GM18870 (cell line): ENCODE measurements at regions not wholly inside any gene's neighbourhood (a gene's known extent, or its start where the extent isn't known, plus 50 kb on each side); places are given as distances from the start of the nearest gene placed in this dataset.
A peak's percentile ranks its signal among the peaks of the same experiment; 100 is the strongest.

ENCODE experiments used
- ATAC-seq: cut with Tn5 transposase; IDR thresholded peaks from one replicate; pipeline ENCODE4 v1.9.1; 2021; ENCODE audit warnings: moderate library complexity; ENCODE audit not compliant: unreplicated experiment

GRCh38 chr2:207473049-207473930, 56.5 kb upstream of the CREB1 start:
- peak; percentile 35 for ATAC-seq

GRCh38 chr2:207473931-207474235, 55.9 kb upstream of the CREB1 start:
- ATAC-seq, result no peak

GRCh38 chr2:207474863-207475485, 54.8 kb upstream of the CREB1 start:
- ATAC-seq, result no peak

GRCh38 chr2:207475546-207475945, 54.2 kb upstream of the CREB1 start:
- ATAC-seq, result no peak

- no peak for ATAC-seq
Observed at GRCh38 chr2:207477896-207478295, 51.9 kb upstream of the CREB1 start.

- ATAC-seq, result no peak
Observed at GRCh38 chr2:207478572-207478971, 51.2 kb upstream of the CREB1 start.

GRCh38 chr2:207479198-207479785, 50.5 kb upstream of the CREB1 start:
- ATAC-seq, result no peak
